ENCODE measurements at regions not wholly inside any gene's neighbourhood (a gene's known extent, or its start where the extent isn't known, plus 50 kb on each side); places are given as distances from the start of the nearest gene placed in this dataset.

DNA sequence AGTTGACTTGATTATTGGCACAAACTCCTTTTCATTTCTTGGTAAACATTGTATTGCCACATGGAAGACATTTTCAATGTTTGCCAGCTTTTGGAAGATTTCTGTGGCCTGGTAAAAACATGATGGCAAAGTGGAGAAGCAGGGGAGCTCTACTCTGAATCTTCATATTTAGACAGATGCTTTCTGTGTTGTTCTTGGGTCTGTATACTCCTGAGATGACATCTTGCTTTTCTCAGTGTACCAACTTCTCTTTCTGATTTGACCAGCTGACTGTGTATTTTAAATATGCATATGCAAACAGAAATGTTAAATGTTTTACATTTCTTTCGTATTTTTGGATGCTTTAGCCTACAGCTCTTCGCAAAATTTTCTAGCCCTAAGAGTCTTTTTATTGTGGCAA is 366.2 kb upstream of the MON1B start:
- TF ChIP-seq, protein P1, sequence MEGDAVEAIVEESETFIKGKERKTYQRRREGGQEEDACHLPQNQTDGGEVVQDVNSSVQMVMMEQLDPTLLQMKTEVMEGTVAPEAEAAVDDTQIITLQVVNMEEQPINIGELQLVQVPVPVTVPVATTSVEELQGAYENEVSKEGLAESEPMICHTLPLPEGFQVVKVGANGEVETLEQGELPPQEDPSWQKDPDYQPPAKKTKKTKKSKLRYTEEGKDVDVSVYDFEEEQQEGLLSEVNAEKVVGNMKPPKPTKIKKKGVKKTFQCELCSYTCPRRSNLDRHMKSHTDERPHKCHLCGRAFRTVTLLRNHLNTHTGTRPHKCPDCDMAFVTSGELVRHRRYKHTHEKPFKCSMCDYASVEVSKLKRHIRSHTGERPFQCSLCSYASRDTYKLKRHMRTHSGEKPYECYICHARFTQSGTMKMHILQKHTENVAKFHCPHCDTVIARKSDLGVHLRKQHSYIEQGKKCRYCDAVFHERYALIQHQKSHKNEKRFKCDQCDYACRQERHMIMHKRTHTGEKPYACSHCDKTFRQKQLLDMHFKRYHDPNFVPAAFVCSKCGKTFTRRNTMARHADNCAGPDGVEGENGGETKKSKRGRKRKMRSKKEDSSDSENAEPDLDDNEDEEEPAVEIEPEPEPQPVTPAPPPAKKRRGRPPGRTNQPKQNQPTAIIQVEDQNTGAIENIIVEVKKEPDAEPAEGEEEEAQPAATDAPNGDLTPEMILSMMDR (IDR thresholded peaks at IDR 0.05) = no peak
- Histone ChIP-seq H3K9me3 (no peaks in the 10 kb centered on the region), H3K27ac (no peak overlapping the region), H3K4me1 (ENCODE audit: control insufficient read depth in 1 of 2, insufficient read depth in 1 of 2, low read depth in 1 of 2, low read length in 1 of 2) (no peaks in the 10 kb centered on the region), H3K27me3 (no peaks in the 10 kb centered on the region), H3K36me3 (no peaks in the 10 kb centered on the region), H3K4me3 (ENCODE audit: low read depth in 1 of 2, low read length in 1 of 2) (no peak overlapping the region)

DNA sequence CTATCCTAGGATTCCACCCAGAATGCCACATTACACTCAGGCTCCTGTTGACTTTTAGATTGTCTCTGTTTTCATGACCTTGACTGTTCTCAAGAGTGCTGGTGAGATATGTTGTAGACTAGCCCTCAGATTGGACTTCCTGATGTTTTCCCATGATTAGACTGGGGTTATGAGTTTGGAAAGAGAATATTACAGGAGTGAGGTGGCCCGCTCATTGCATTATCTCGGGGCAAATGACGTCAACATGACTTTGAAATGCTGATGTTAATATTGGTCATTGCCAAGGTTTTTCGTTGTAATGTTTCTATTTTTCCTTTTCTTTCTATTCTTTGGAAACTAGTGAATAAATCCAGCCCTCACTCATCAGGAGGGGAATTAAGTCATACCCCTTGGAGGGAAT is 355.7 kb upstream of the MON1B start:
- TF ChIP-seq, protein P1 (IDR thresholded peaks at IDR 0.05) = no peak
- Histone ChIP-seq H3K4me1 (ENCODE audit: control insufficient read depth in 1 of 2, insufficient read depth in 1 of 2, low read depth in 1 of 2, low read length in 1 of 2) (no peaks in the 10 kb centered on the region), H3K27me3 (no peaks in the 10 kb centered on the region), H3K27ac (no peak overlapping the region), H3K4me3 (ENCODE audit: low read depth in 1 of 2, low read length in 1 of 2) (no peak overlapping the region), H3K9me3 (no peaks in the 10 kb centered on the region), H3K36me3 (no peaks in the 10 kb centered on the region)

DNA sequence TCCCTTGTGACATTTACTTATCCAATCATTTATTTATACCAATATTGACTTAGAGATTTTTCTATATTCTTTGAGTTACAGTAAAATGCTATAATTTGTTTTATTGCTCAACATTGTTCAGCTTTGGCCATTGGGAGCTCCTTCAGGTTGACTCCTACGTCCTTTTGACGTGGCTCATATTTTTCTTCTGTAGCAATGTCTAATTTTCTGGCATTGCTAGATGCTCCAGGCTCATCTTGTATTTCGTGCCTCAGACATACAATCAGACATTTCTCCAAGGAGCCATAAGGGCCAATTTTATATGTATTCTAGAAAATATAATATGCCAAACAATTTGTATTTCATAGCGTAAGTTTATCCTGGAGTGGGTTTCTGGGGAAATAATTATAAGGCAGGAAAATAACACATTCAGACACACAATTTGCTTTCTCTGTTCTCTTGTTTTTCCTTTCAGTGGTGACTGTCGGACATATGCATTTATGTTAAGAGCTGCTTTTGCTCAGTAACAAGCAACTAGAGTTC is 355.1 kb upstream of the MON1B start:
- Histone ChIP-seq H3K4me3 (ENCODE audit: low read depth in 1 of 2, low read length in 1 of 2) (no peak overlapping the region), H3K9me3 (no peaks in the 10 kb centered on the region), H3K27me3 (no peaks in the 10 kb centered on the region), H3K4me1 (ENCODE audit: control insufficient read depth in 1 of 2, insufficient read depth in 1 of 2, low read depth in 1 of 2, low read length in 1 of 2) (no peaks in the 10 kb centered on the region), H3K36me3 (no peaks in the 10 kb centered on the region), H3K27ac (no peak overlapping the region)
- TF ChIP-seq, protein P1 (IDR thresholded peaks at IDR 0.05) = no peak

DNA sequence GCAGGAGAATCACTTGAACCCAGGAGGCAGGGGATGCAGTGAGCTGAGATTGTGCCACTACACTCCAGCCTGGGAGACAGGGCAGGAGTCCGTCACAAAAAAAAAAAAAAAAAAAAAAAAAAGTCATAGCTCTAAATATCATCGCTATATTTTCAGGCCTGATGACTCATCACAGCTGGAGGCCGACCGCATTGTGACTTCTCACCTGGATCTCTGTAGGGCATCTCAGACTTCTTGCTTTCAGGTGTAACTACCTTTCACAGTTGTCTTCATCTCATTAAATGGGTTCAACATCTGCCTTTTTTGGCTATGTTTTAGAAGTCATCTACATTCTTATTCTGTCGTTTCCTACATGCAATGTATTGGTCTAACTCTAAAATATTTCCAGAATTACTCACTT is 353.1 kb upstream of the MON1B start:
- no peaks in the 10 kb centered on the region for H3K9me3 ChIP-seq
- H3K36me3 ChIP-seq = no peaks in the 10 kb centered on the region
- H3K27ac ChIP-seq = no peak overlapping the region
- no peak overlapping the region for H3K4me3 ChIP-seq (ENCODE audit: low read depth in 1 of 2, low read length in 1 of 2)
- no peaks in the 10 kb centered on the region for H3K27me3 ChIP-seq
- TF ChIP-seq, protein P1 (IDR thresholded peaks at IDR 0.05) = no peak
- H3K4me1 ChIP-seq (ENCODE audit: control insufficient read depth in 1 of 2, insufficient read depth in 1 of 2, low read depth in 1 of 2, low read length in 1 of 2) = no peaks in the 10 kb centered on the region

DNA sequence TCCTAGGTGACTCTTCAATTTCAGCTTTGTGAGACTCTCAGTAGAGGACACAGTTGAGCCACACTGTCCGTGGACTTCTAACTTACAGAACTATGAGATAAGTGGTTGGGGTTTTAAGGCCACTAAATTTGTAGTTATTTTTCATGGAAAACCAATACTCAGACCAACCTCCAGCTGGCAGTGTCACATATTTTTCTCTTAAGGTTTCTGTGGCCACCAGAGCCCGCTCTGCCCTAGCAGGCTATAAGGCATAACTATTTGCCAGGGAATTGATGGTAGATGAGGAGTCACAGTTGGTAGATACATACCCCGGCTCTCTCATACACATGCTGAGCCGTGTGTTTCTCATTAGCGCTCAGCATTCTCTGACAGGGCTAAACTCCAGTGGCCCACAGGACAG is 336.8 kb upstream of the MON1B start:
- H3K27me3 ChIP-seq = no peaks in the 10 kb centered on the region
- H3K4me1 ChIP-seq (ENCODE audit: control insufficient read depth in 1 of 2, insufficient read depth in 1 of 2, low read depth in 1 of 2, low read length in 1 of 2) = no peaks in the 10 kb centered on the region
- H3K4me3 ChIP-seq (ENCODE audit: low read depth in 1 of 2, low read length in 1 of 2) = no peak overlapping the region
- TF ChIP-seq, protein P1 (IDR thresholded peaks at IDR 0.05) = no peak
- H3K27ac ChIP-seq = no peak overlapping the region
- H3K9me3 ChIP-seq = no peaks in the 10 kb centered on the region
- H3K36me3 ChIP-seq = no peaks in the 10 kb centered on the region

DNA sequence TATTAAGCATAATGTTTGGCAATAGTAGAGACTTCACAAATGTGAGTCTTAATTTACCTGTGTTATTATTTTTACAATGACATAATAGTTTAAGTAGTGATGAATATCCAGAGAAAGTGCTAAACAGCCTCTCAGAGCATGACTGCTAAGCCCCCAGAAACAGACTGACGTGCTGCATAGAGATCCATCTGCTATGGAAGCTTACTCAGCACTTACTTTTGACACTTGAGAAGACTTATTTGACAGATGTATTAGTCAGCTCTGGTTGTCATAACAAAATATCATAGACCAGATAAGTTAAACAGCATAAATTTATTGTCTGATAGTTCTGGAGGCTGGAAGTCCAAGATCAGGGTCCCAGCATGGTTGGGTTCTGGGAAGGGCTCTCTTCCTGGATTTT is 334.9 kb upstream of the MON1B start:
- Histone ChIP-seq H3K4me1 (ENCODE audit: control insufficient read depth in 1 of 2, insufficient read depth in 1 of 2, low read depth in 1 of 2, low read length in 1 of 2) (no peaks in the 10 kb centered on the region), H3K27ac (no peak overlapping the region), H3K36me3 (no peaks in the 10 kb centered on the region), H3K9me3 (no peaks in the 10 kb centered on the region), H3K4me3 (ENCODE audit: low read depth in 1 of 2, low read length in 1 of 2) (no peak overlapping the region), H3K27me3 (no peaks in the 10 kb centered on the region)
- TF ChIP-seq, protein P1 (IDR thresholded peaks at IDR 0.05) = no peak

Data from neutrophil (primary cell).